ENCODE measurements at regions not wholly inside any gene's neighbourhood (a gene's known extent, or its start where the extent isn't known, plus 50 kb on each side); places are given as distances from the start of the nearest gene placed in this dataset.

DNA sequence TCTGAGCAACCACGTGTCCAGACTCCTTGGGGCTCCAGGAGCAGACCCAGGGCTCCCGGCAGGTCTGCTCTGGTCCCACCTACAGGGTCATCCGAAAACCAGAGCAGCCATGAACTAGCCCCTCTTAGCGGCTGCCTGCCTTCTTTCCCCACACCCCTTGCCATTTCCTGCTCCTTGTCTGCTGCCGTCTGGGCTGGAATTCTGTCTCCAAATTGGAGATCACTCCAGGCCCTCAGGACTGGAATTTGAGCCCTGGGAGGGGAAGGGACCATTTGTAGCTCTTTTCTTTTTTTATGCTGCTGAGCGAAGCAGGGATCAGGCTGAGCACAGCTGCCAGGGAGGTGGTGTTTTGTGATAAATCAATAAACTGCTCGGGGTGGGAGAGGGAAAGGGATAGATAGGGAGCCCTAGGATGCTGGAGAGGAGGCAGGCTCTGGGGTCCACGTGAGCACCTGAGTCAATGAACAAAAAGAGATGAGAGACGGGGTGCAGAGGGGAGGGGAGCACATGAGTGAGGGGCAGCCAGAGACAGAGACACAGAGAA, 257.5 kb downstream of the ENGASE start:
- ATAC-seq, result no peak
- Histone ChIP-seq H3K9me3 (ENCODE audit: low read length) (no peaks in the 10 kb centered on the region), H3K4me1 (ENCODE audit: insufficient read depth, low read length) (no peaks in the 10 kb centered on the region), H3K4me3 (replicated peaks in 1 of 3; ENCODE audit: insufficient read depth in 1 of 3, low read depth in 2 of 3, low read length in 3 of 3) (no peak overlapping the region), H3K27ac (ENCODE audit: extremely low read length, insufficient read depth, low read length) (no peak overlapping the region), H3K79me2 (ENCODE audit: insufficient read depth, low read length) (no peaks in the 10 kb centered on the region), H3K27me3 (ENCODE audit: control insufficient read depth in 1 of 2, insufficient read depth in 2 of 2, low read length in 2 of 2) (peaks cover 2 to 84% of the 10 kb centered on the region in 2 experiments; a peak in 4 of 5 replicates), H3K9ac (ENCODE audit: insufficient read depth, low read depth, low read length) (no peak overlapping the region), H4K20me1 (ENCODE audit: insufficient read depth, low read length) (no peaks in the 10 kb centered on the region), H3K4me2 (ENCODE audit: low read depth, low read length) (no peak overlapping the region), H2AFZ (ENCODE audit: low read length) (no peak overlapping the region), H3K36me3 (replicated peaks in 1 of 2; ENCODE audit: control insufficient read depth in 1 of 2, insufficient read depth in 2 of 2, low read length in 2 of 2) (no peaks in the 10 kb centered on the region)
- ChIA-PET POLR2A (no interaction called here), CTCF (ENCODE audit: low intra/inter-chr PET ratio, low total read pairs) (no interaction called here)
- no TSS peak for BruUV-seq (replicated peaks)
- FAIRE-seq, result no peak
- DNase-seq (ENCODE audit: low spot score), result no peak
- WGBS (ENCODE audit: low lambda C conversion rate), result under 1% methylated on average over 9 of the region's 9 CpGs
- intact Hi-C loops (cut with micrococcal nuclease; ENCODE audit: unreplicated experiment), result no loop called here
- in situ Hi-C loops (cut with HindIII; ENCODE audit: extremely low pct_ligation_motif_present, low pct_unique_long_range_greater_than_20kb), result no loop called here
- TF ChIP-seq ZKSCAN5 (CRISPR knock-in tag; IDR thresholded peaks at IDR 0.05), result no peak
- no peak for TF ChIP-seq RXRB (CRISPR knock-in tag; IDR thresholded peaks at IDR 0.05; ENCODE audit: borderline replicate concordance)
- TF ChIP-seq ZNF567 (CRISPR knock-in tag; IDR thresholded peaks at IDR 0.05; ENCODE audit: borderline replicate concordance), result no peak
- TF ChIP-seq SP2 (CRISPR knock-in tag; IDR thresholded peaks at IDR 0.05), result no peak
- no peak for TF ChIP-seq ZNF564 (CRISPR knock-in tag; IDR thresholded peaks at IDR 0.05)
- TF ChIP-seq, protein P1, sequence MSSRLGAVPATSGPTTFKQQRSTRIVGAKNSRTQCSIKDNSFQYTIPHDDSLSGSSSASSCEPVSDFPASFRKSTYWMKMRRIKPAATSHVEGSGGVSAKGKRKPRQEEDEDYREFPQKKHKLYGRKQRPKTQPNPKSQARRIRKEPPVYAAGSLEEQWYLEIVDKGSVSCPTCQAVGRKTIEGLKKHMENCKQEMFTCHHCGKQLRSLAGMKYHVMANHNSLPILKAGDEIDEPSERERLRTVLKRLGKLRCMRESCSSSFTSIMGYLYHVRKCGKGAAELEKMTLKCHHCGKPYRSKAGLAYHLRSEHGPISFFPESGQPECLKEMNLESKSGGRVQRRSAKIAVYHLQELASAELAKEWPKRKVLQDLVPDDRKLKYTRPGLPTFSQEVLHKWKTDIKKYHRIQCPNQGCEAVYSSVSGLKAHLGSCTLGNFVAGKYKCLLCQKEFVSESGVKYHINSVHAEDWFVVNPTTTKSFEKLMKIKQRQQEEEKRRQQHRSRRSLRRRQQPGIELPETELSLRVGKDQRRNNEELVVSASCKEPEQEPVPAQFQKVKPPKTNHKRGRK (CRISPR knock-in tag; IDR thresholded peaks at IDR 0.05), result no peak
- TF ChIP-seq ZNF737 (CRISPR knock-in tag; IDR thresholded peaks at IDR 0.05; ENCODE audit: borderline replicate concordance), result no peak
- TF ChIP-seq, protein P2, sequence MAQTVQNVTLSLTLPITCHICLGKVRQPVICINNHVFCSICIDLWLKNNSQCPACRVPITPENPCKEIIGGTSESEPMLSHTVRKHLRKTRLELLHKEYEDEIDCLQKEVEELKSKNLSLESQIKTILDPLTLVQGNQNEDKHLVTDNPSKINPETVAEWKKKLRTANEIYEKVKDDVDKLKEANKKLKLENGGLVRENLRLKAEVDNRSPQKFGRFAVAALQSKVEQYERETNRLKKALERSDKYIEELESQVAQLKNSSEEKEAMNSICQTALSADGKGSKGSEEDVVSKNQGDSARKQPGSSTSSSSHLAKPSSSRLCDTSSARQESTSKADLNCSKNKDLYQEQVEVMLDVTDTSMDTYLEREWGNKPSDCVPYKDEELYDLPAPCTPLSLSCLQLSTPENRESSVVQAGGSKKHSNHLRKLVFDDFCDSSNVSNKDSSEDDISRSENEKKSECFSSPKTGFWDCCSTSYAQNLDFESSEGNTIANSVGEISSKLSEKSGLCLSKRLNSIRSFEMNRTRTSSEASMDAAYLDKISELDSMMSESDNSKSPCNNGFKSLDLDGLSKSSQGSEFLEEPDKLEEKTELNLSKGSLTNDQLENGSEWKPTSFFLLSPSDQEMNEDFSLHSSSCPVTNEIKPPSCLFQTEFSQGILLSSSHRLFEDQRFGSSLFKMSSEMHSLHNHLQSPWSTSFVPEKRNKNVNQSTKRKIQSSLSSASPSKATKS (CRISPR knock-in tag; IDR thresholded peaks at IDR 0.05), result no peak
- TF ChIP-seq TBX3 (IDR thresholded peaks at IDR 0.05; ENCODE audit: borderline replicate concordance), result no peak
- TF ChIP-seq ZNF530 (CRISPR knock-in tag; IDR thresholded peaks at IDR 0.05; ENCODE audit: low read depth), result no peak

Data from HepG2 (cell line).